HG03354 (cell line): ENCODE measurements at regions not wholly inside any gene's neighbourhood (a gene's known extent, or its start where the extent isn't known, plus 50 kb on each side); places are given as distances from the start of the nearest gene placed in this dataset.
A peak's percentile ranks its signal among the peaks of the same experiment; 100 is the strongest.

Experiments
- ATAC-seq: cut with Tn5 transposase; IDR thresholded peaks from one replicate; pipeline ENCODE4 v1.9.1; 2021; ENCODE audit warnings: mild to moderate bottlenecking; ENCODE audit not compliant: unreplicated experiment, poor library complexity, severe bottlenecking

DNA sequence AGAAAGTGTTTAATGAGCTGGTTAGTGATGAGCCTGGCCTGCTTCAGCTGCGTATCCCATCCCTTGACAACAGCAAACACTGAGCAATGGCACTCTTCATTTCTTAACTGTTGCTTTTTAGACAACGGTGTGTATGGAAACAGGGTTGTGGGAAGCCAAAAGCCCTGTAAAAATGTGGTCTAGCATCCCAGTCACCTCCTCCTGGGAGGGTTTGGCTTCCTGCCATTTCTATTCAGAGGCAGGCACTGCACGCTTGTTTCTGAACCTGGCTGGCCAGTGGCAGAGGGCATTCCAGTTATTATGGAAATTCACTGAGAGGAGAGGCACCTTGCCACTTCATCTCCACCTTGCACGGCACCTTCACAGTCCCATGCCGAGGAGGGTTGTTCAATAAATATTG, 123.0 kb upstream of the ADARB2 start:
- ATAC-seq: no peak

DNA sequence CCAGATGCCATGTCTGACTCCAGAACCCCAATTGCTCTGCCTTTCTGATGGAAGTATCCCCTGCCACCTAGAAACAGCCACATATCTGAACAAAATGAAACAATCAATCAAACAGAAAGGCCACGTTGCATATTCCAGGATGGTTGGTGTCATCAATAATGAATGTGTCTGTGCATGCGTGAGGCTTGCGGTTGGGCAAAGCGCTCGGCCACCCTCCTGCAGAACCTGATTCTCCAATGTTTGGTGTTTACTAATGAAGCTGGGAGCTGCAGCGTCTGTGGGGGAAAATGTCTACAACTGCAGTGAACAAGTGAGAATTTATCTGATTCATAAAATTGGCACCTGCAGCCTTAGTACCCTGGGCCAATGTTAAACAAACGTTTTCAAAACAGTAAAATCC, 121.2 kb upstream of the ADARB2 start:
- no peak for ATAC-seq

GRCh38 chr10:1858048-1858447, 120.7 kb upstream of the ADARB2 start:
- ATAC-seq: no peak

DNA sequence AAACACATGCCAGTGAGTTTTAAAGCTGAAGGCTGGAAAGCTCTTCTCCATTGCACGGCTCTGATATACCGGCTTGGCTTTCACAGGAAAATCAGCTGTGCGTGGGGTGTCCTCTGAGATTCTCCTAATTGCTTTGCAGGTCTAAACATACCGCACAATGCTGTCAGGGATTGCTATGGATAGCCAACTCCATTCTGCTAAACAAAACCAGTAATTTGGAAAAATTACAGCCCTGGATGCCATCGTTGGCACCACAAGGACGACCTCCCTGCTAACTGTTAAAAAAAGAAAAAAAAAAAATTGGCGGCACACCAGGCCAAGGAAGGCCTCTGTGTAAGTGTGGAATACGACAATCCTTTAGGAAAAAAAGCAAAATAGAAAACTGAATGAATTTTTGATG, 118.6 kb upstream of the ADARB2 start:
- ATAC-seq: no peak

- ATAC-seq: no peak
Measured at GRCh38 chr10:1854271-1854670, 116.9 kb upstream of the ADARB2 start.

DNA sequence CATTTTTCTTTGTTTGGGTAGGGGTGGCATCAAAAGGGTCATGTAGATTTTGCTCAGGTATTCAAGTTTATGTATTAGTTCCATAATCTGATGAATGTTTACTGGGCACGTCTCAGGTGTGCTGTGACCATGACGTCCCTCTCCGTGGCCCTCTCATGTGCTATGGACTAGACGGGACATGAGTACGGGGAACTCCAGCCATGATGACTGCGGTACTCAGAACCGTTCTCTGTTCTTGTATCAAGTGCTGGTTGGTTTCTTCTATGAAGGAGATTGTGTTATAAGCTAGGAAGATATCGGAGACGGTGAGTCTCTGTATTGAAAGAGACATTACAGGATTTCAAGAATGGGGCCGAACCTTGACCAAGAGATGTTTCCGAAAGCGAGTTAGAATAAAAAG, 116.5 kb upstream of the ADARB2 start:
- no peak for ATAC-seq

DNA sequence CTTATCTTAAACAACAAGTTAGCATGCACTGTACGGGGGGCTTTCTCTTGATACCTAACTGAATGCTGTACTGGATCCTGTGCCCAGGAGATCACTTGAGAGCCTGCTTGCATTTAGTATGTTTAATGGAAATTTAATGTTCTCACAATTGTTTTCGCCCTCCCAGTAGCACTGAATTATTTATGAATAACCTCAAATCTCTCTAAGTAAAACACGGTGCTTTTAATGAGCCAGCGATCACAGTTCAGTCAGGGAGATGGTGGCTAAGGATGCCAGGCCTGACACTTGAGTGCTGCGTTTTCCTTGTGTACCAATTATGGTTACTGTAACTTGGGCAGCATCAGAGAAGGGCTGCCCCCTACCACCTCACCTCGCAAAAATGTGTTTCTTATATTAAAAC, 115.5 kb upstream of the ADARB2 start:
- ATAC-seq: no peak

GRCh38 chr10:1851762-1852161, 114.4 kb upstream of the ADARB2 start:
- ATAC-seq: no peak

- no peak for ATAC-seq
Measured at GRCh38 chr10:1850971-1851527, 113.7 kb upstream of the ADARB2 start.

GRCh38 chr10:1847361-1847760, 110.0 kb upstream of the ADARB2 start:
- no peak for ATAC-seq

DNA sequence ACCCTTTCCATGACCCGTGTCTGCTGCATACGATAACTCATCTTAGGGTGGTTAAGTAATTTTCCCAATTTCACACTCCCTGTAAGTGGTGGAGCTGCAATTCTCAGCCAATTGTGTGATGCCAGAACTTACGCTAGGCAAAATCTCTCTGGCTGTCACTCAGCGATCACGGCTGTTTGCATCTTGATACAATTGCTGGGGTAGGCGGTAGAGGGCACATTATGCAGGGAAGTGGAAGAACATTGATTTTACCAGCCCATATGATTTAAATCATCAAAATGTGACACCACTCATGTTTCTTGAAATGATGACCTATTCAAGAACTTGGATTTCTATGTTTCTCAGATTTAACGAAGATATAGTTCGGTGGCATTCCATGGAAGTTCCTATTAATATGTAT, 108.7 kb upstream of the ADARB2 start:
- ATAC-seq: no peak

DNA sequence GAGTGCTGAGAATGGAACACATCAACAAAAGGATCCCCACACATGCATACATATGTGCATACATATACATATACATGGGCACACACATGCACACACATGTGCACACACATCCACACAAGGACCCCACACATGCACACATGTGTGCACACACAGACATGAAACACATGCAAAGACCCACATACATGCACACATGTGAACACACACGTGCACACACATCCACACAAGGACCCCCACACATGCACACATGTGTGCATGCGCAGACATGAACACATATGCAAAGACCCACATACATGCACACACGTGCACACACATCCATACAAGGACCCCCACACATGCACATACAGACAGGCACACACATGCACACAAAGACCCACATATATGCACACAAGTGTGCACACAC, 104.4 kb upstream of the ADARB2 start:
- no peak for ATAC-seq

DNA sequence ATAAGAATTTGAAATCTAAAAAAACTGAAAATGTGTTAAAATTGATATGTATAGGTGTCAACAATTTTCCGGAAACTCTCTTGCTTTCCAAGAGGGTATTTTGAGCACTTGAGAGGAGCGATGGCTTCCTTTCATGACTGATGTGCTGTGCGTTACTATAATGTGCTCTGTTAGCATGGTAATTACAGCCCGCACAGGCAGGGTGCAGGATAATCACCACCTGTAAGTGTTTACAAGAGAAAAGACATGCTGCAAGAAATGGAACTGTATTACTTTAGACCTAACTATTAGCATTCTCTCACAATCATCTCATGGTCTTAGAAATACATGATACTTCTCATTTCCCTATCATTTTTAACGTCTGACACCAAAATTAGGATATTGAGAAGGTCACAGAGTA, 92.4 kb upstream of the ADARB2 start:
- no peak for ATAC-seq

DNA sequence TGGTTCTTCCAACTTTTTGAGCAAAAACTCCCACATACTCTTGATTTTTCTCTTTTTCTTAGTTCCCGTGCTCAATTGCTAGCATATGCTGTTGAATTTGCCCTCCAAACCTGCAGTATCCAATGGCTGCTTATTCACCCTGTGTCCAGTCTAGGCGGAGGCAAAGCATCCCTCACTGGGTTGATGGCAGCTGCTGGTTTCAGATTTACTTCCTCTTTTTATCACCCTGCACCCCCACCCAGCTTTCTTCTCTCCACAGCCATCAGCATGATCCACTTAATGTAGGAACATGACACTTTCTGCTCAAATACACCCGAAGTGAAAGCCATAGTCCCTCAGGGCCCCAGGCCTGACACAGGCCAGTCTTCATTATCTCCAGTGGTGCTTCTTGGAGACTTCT, 87.6 kb upstream of the ADARB2 start:
- ATAC-seq: peak; percentile 87

- ATAC-seq: no peak
Measured at GRCh38 chr10:1814556-1814955, 77.2 kb upstream of the ADARB2 start.

GRCh38 chr10:1809139-1809741, 71.9 kb upstream of the ADARB2 start:
- ATAC-seq: no peak

DNA sequence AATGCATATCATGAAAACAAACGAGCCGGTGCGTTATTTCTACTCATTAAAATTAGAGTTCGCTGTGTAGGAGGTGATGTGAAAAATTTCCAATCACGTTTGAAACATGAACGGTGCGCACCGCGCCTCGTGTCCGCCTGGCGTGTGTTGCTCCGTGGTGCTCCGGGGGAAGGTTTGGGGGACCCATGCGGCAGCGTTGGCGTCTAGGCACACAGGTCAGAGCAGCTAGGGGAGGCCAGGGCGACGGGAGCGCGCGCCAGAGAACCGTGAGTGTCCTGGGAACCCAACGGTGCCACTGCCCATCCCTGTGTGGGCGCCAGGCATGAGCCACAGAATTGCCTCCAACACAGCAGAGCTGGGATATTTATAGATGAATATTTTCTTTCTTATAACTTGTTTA, 70.6 kb upstream of the ADARB2 start:
- ATAC-seq: no peak

GRCh38 chr10:1807196-1807595, 69.9 kb upstream of the ADARB2 start:
- ATAC-seq: no peak

DNA sequence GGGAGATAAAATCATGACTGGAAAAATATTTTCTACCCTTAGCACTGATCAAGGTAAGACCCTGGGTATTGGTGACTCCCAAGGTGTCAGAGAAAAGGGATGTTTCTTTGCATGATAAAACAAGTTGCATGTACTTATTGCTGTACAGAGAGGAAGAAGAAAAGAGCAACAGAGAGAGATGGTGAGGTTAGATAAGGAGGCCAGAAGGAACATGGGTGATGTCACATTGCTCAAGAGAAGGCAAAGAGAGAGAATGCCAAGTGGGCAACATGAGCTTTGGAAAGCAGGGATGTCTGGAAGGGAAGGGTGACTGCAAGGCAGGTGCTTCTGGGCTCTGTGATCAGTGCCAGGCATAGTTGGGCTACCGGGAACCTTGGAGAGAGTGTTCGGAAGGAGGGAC, 65.1 kb upstream of the ADARB2 start:
- ATAC-seq: no peak

GRCh38 chr10:1788401-1788800, 51.1 kb upstream of the ADARB2 start:
- no peak for ATAC-seq
